Amniotic stem cell (primary cell): ENCODE measurements at regions not wholly inside any gene's neighbourhood (a gene's known extent, or its start where the extent isn't known, plus 50 kb on each side); places are given as distances from the start of the nearest gene placed in this dataset.
"Not testable (repeated sequence)": the region's sequence is repeated elsewhere in the genome, so short reads cannot be mapped to it uniquely, and the experiment has no call there.

Experiments used
- DNase-seq: peaks from one replicate; lab custom pipeline; 2025; lab: John Stamatoyannopoulos, UW

- not testable (repeated sequence) for DNase-seq
Observed at GRCh38 chr2:88802026-88802425, 110.6 kb downstream of the RPIA start.

GRCh38 chr2:88807237-88807962 is 115.9 kb downstream of the RPIA start:
- DNase-seq, result no peak

GRCh38 chr2:88808083-88808482 is 116.6 kb downstream of the RPIA start:
- no peak for DNase-seq

- DNase-seq, result no peak
Observed at GRCh38 chr2:88808652-88809051, 117.2 kb downstream of the RPIA start.

GRCh38 chr2:88809216-88809615 is 117.7 kb downstream of the RPIA start:
- no peak for DNase-seq

- no peak for DNase-seq
Observed at GRCh38 chr2:88810017-88810416, 118.5 kb downstream of the RPIA start.

- DNase-seq, result no peak
Observed at GRCh38 chr2:88810488-88810887, 119.0 kb downstream of the RPIA start.

- no peak for DNase-seq
Observed at GRCh38 chr2:88811233-88811632, 119.8 kb downstream of the RPIA start.

- no peak for DNase-seq
Observed at GRCh38 chr2:88811681-88812080, 120.2 kb downstream of the RPIA start.

- no peak for DNase-seq
Observed at GRCh38 chr2:88813612-88814011, 122.1 kb downstream of the RPIA start.

- no peak for DNase-seq
Observed at GRCh38 chr2:88815282-88815681, 123.8 kb downstream of the RPIA start.

GRCh38 chr2:88815697-88816096 is 124.2 kb downstream of the RPIA start:
- no peak for DNase-seq

GRCh38 chr2:88818381-88818780 is 126.9 kb downstream of the RPIA start:
- DNase-seq, result no peak

- no peak for DNase-seq
Observed at GRCh38 chr2:88824951-88825350, 133.5 kb downstream of the RPIA start.

- DNase-seq, result no peak
Observed at GRCh38 chr2:88826399-88826798, 134.9 kb downstream of the RPIA start.

- no peak for DNase-seq
Observed at GRCh38 chr2:88827821-88828220, 136.3 kb downstream of the RPIA start.

- no peak for DNase-seq
Observed at GRCh38 chr2:88828397-88829137, 137.1 kb downstream of the RPIA start.

GRCh38 chr2:88829607-88830463 is 138.4 kb downstream of the RPIA start:
- no peak for DNase-seq

- no peak for DNase-seq
Observed at GRCh38 chr2:88831071-88831791, 139.8 kb downstream of the RPIA start.

GRCh38 chr2:88831792-88832248 is 140.3 kb downstream of the RPIA start:
- no peak for DNase-seq

- DNase-seq, result no peak
Observed at GRCh38 chr2:88832311-88832991, 141.0 kb downstream of the RPIA start.
